OCI-LY7 (cell line): ENCODE measurements at regions not wholly inside any gene's neighbourhood (a gene's known extent, or its start where the extent isn't known, plus 50 kb on each side); places are given as distances from the start of the nearest gene placed in this dataset.

ENCODE experiments used
- EZH2phosphoT487 ChIP-seq: fragments of 200-600 bp; sonication (generic); IDR thresholded peaks from 2 replicates; pipeline ENCODE4 v1.6.1; 2018; ENCODE audit warnings: low read depth, borderline replicate concordance, mild to moderate bottlenecking, mixed run types, antibody characterized with exemption, low read length, moderate library complexity, mixed read lengths
- TF ChIP-seq, protein P1 (sequence below): fragments of 200-600 bp; sonication (generic); conservative IDR thresholded peaks from 2 replicates; pipeline ENCODE4 v1.5.1; 2014; ENCODE audit warnings: mild to moderate bottlenecking, antibody characterized with exemption, low read length, moderate library complexity, mixed read lengths

DNA sequence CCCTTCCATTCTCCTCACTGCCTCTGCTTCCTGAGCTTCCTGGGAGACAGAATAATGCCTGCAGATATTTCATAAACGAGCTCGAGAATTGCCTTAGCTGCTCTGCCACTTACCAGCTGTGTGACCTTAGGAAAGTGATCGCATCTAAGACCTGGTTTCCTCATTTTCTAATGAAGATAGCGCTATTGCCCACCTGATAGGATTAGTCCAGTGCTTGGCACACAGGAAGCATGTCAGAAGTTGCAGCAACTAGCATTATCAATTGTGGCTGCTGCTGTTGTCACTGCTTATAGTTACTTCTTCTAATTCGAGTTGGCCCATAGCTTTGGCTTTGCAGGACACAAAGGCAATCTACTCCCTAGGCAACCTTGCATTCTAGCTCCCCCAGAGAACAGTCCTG is 305.5 kb upstream of the SGK1 start:
- TF ChIP-seq, protein P1, sequence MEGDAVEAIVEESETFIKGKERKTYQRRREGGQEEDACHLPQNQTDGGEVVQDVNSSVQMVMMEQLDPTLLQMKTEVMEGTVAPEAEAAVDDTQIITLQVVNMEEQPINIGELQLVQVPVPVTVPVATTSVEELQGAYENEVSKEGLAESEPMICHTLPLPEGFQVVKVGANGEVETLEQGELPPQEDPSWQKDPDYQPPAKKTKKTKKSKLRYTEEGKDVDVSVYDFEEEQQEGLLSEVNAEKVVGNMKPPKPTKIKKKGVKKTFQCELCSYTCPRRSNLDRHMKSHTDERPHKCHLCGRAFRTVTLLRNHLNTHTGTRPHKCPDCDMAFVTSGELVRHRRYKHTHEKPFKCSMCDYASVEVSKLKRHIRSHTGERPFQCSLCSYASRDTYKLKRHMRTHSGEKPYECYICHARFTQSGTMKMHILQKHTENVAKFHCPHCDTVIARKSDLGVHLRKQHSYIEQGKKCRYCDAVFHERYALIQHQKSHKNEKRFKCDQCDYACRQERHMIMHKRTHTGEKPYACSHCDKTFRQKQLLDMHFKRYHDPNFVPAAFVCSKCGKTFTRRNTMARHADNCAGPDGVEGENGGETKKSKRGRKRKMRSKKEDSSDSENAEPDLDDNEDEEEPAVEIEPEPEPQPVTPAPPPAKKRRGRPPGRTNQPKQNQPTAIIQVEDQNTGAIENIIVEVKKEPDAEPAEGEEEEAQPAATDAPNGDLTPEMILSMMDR, result no peak
- no peak for TF ChIP-seq EZH2phosphoT487
